ENCODE measurements at regions not wholly inside any gene's neighbourhood (a gene's known extent, or its start where the extent isn't known, plus 50 kb on each side); places are given as distances from the start of the nearest gene placed in this dataset.

- Histone ChIP-seq H3K4me3 (ENCODE audit: insufficient read depth, low read depth, low read length) (no peak overlapping the region), H4K20me1 (ENCODE audit: insufficient read depth, low read length) (no peaks in the 10 kb centered on the region), H3K9me1 (ENCODE audit: insufficient read depth, low read length) (no peaks in the 10 kb centered on the region), H3K9ac (ENCODE audit: low read depth, low read length) (no peak overlapping the region), H3K27ac (ENCODE audit: insufficient read depth, low read length) (no peak overlapping the region), H3K14ac (replicated peaks; ENCODE audit: low read depth, low read length) (no peak overlapping the region), H4K8ac (ENCODE audit: low read depth in 2 of 2, low read length in 2 of 2) (no peak overlapping the region), H3K4me1 (ENCODE audit: control insufficient read depth, insufficient read depth, low read length) (no peaks in the 10 kb centered on the region), H2BK5ac (ENCODE audit: low read depth, low read length, poor library complexity, severe bottlenecking) (no peak overlapping the region), H3K36me3 (ENCODE audit: control insufficient read depth, insufficient read depth, low read length) (no peaks in the 10 kb centered on the region), H3K9me3 (ENCODE audit: control insufficient read depth, insufficient read depth, low read length) (peaks cover 2% of the 10 kb centered on the region; the same call in 1 of the 2 replicates), H3K27me3 (ENCODE audit: control insufficient read depth, insufficient read depth, low read length) (no peaks in the 10 kb centered on the region), H3K4ac (ENCODE audit: low read depth, low read length) (no peak overlapping the region), H4K5ac (ENCODE audit: low read depth, low read length) (no peak overlapping the region), H3K18ac (ENCODE audit: low read depth, low read length) (no peak overlapping the region), H2BK20ac (ENCODE audit: low read depth, low read length) (no peak overlapping the region), H2BK15ac (ENCODE audit: low read depth, low read length) (no peak overlapping the region), H3K79me1 (ENCODE audit: low read depth in 1 of 2, low read length in 2 of 2) (no peaks in the 10 kb centered on the region), H3K23ac (ENCODE audit: low read depth, low read length) (no peak overlapping the region), H2AK5ac (ENCODE audit: low read depth, low read length) (no peak overlapping the region), H3K56ac (ENCODE audit: extremely low read depth, insufficient read depth, low read length) (no peak overlapping the region), H2AFZ (replicated peaks; ENCODE audit: low read length, poor library complexity) (no peak overlapping the region), H2AK9ac (replicated peaks; ENCODE audit: low read depth, low read length, poor library complexity) (no peak overlapping the region), H4K91ac (ENCODE audit: insufficient read depth, low read depth, low read length) (no peak overlapping the region), H3K4me2 (ENCODE audit: low read depth, low read length) (no peak overlapping the region), H2BK120ac (ENCODE audit: low read depth, low read length) (no peak overlapping the region)
- POLR2A ChIA-PET (ENCODE audit: unreplicated experiment) = no interaction called here
- in situ Hi-C loops (cut with MboI; ENCODE audit: low sequenced_read_pairs) (no loop called here), intact Hi-C loops (cut with micrococcal nuclease) (no loop called here), dilution Hi-C loops (cut with HindIII; ENCODE audit: low sequenced_read_pairs, unreplicated experiment) (no loop called here)
- CTCF ChIA-PET = no interaction called here
- DNase-seq (no peak), ATAC-seq (ENCODE audit: low read depth) (no peak)
- BruUV-seq (replicated peaks) = no TSS peak
- no peak for TF ChIP-seq POLR2A (IDR thresholded peaks at IDR 0.05; ENCODE audit: low read depth, low read length)
- TF ChIP-seq, protein P1, sequence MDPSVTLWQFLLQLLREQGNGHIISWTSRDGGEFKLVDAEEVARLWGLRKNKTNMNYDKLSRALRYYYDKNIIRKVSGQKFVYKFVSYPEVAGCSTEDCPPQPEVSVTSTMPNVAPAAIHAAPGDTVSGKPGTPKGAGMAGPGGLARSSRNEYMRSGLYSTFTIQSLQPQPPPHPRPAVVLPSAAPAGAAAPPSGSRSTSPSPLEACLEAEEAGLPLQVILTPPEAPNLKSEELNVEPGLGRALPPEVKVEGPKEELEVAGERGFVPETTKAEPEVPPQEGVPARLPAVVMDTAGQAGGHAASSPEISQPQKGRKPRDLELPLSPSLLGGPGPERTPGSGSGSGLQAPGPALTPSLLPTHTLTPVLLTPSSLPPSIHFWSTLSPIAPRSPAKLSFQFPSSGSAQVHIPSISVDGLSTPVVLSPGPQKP (IDR thresholded peaks at IDR 0.05; ENCODE audit: borderline replicate concordance, low read depth, low read length) = no peak
- no peak for TF ChIP-seq CEBPB (IDR thresholded peaks at IDR 0.05; ENCODE audit: low read depth, low read length)
- no peak for TF ChIP-seq MAZ (IDR thresholded peaks at IDR 0.05; ENCODE audit: borderline replicate concordance, low read depth, low read length)
- TF ChIP-seq BHLHE40 (IDR thresholded peaks at IDR 0.05; ENCODE audit: low read depth, low read length) = no peak
- no CpG with 5 or more reads among the region's 4 CpGs for WGBS, 2 experiments (ENCODE audit: extremely low coverage in 2 of 2, insufficient read length in 1 of 2)
Measured at GRCh38 chr7:10584886-10585285, 388.8 kb upstream of the PHF14 start.

All from IMR-90 (cell line).